PFSK-1 (cell line): ENCODE measurements at regions not wholly inside any gene's neighbourhood (a gene's known extent, or its start where the extent isn't known, plus 50 kb on each side); places are given as distances from the start of the nearest gene placed in this dataset.

Source experiments
- FOXP2 ChIP-seq: optimal IDR thresholded peaks from 2 replicates; pipeline ENCODE3; 2011; ENCODE audit warnings: borderline replicate concordance, control low read depth, inconsistent platforms; ENCODE audit not compliant: insufficient read depth; ENCODE audit errors: extremely low read length, extremely low read depth
- POLR2AphosphoS5 ChIP-seq: IDR thresholded peaks from 2 replicates; pipeline ENCODE4 v1.6.1; 2012; ENCODE audit warnings: low read depth, mild to moderate bottlenecking, control low read depth, low read length, moderate library complexity
- SIN3A ChIP-seq: IDR thresholded peaks from 2 replicates; pipeline ENCODE4 v1.6.1; 2012; ENCODE audit warnings: mild to moderate bottlenecking, low read length, moderate library complexity, borderline replicate concordance; ENCODE audit not compliant: insufficient read depth
- TAF1 ChIP-seq: IDR thresholded peaks from 2 replicates; pipeline ENCODE4 v1.6.1; 2012; ENCODE audit warnings: low read length, control low read depth, borderline replicate concordance; ENCODE audit not compliant: insufficient read depth
- TF ChIP-seq, protein P1 (sequence below), 2 experiments: IDR thresholded peaks; 2 replicates each; pipeline versions ENCODE4 v1.6.1 to v1.8.0; 2011 to 2012; ENCODE audit warnings: low read depth in 2 of 2, low read length in 2 of 2, control low read depth in 1 of 2, inconsistent platforms in 1 of 2, mild to moderate bottlenecking in 1 of 2, moderate library complexity in 1 of 2; ENCODE audit not compliant: insufficient read depth in 1 of 2

DNA sequence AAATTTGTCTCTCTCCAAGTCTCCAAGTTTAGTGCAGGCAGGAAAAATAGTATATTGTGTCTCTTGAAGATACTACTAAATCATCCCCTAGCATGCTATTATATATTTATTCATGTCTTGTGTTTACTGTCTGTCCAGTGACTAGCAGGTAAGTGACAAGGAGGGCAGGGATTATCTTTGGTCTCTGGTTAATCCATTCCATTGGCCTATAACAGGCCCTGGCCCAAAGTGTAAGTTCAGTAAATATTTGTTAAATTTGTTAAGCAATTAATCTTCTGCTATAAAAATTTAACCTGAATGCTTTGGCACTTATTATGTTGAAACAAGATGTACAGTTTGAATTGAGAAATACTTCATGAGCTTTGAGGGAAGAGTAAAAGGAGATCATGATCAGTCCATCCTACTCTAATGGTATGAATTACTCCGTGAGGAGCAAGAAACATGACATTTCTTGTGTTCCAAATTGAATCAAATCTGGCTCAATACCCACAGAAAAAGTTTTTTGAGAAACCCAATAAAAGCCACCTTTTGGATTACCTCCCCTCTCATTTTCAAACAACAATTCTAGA lies 219.7 kb downstream of the DTWD2 start:
- TF ChIP-seq TAF1: no peak
- no peak for TF ChIP-seq SIN3A
- TF ChIP-seq, protein P1, sequence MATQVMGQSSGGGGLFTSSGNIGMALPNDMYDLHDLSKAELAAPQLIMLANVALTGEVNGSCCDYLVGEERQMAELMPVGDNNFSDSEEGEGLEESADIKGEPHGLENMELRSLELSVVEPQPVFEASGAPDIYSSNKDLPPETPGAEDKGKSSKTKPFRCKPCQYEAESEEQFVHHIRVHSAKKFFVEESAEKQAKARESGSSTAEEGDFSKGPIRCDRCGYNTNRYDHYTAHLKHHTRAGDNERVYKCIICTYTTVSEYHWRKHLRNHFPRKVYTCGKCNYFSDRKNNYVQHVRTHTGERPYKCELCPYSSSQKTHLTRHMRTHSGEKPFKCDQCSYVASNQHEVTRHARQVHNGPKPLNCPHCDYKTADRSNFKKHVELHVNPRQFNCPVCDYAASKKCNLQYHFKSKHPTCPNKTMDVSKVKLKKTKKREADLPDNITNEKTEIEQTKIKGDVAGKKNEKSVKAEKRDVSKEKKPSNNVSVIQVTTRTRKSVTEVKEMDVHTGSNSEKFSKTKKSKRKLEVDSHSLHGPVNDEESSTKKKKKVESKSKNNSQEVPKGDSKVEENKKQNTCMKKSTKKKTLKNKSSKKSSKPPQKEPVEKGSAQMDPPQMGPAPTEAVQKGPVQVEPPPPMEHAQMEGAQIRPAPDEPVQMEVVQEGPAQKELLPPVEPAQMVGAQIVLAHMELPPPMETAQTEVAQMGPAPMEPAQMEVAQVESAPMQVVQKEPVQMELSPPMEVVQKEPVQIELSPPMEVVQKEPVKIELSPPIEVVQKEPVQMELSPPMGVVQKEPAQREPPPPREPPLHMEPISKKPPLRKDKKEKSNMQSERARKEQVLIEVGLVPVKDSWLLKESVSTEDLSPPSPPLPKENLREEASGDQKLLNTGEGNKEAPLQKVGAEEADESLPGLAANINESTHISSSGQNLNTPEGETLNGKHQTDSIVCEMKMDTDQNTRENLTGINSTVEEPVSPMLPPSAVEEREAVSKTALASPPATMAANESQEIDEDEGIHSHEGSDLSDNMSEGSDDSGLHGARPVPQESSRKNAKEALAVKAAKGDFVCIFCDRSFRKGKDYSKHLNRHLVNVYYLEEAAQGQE (IDR thresholded peaks at IDR 0.05; ENCODE audit: insufficient read depth in 1 of 2, low read depth in 2 of 2, low read length in 2 of 2): no peak
- no peak for TF ChIP-seq FOXP2
- no peak for TF ChIP-seq POLR2AphosphoS5

DNA sequence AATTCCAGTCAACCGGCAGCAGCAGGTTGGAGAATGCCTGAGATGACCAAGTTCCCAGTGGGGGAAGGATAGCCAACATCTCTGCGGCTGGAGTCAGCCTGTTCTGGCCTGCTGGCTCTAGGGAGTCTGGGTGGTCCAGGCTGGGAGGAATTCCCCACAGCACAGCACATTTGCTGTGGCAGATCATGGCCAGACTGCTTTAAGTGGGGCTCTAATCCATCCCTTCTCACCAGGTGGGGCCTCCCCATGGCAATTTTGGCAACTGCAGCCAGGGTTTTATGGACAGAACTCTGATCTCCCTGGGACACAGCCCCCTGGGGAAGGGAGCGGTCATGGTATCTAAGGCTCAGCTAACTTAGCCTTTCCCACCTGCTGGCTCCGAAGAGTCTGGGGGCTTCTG lies 226.1 kb downstream of the DTWD2 start:
- no peak for TF ChIP-seq POLR2AphosphoS5
- no peak for TF ChIP-seq FOXP2
- TF ChIP-seq, protein P1 (IDR thresholded peaks at IDR 0.05; ENCODE audit: insufficient read depth in 1 of 2, low read depth in 2 of 2, low read length in 2 of 2): no peak
- TF ChIP-seq TAF1: no peak
- TF ChIP-seq SIN3A: no peak

DNA sequence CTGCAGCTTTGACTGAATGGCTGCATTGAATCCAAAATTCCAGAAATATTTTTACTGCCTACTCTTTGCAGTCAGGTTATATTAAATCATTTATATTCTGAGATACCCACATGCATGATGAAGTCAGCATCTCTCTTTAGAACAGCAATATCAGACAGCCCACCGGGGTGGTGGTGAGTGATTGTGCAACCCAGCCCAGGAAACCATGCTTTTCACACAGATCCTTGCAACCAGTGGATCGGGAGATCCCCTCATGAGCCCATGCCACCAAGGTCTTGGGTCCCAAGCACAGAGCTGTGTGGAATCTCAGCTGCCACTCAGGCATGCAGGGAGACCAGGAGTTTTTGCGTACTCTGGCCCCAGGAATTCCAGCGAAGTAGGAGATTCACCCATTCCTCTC lies 226.5 kb downstream of the DTWD2 start:
- TF ChIP-seq POLR2AphosphoS5: no peak
- TF ChIP-seq, protein P1 (IDR thresholded peaks at IDR 0.05; ENCODE audit: insufficient read depth in 1 of 2, low read depth in 2 of 2, low read length in 2 of 2): no peak
- no peak for TF ChIP-seq FOXP2
- no peak for TF ChIP-seq TAF1
- no peak for TF ChIP-seq SIN3A

DNA sequence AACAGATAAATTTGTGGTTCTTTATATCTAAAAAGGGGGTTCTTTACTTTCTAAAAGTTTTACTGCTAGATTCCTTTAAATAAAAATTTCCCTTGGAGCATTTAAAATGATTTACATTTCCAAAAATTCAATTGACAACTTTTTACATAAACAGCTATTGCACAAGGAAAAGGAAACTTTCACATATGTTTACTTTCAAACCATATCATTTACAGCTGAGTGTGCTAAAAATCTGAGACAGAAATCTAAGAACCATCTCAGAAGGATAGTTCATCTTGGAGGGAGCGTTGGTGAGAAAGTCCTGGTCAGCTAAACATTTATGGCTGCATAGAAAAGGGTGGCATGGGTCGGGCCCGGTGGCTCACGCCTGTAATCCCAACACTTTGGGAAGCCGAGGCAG lies 235.4 kb downstream of the DTWD2 start:
- TF ChIP-seq TAF1 (no peak), SIN3A (no peak), FOXP2 (no peak), POLR2AphosphoS5 (no peak)
- TF ChIP-seq, protein P1 (IDR thresholded peaks at IDR 0.05; ENCODE audit: insufficient read depth in 1 of 2, low read depth in 2 of 2, low read length in 2 of 2): no peak
